CD4-positive, alpha-beta T cell (primary cell): ENCODE measurements at regions not wholly inside any gene's neighbourhood (a gene's known extent, or its start where the extent isn't known, plus 50 kb on each side); places are given as distances from the start of the nearest gene placed in this dataset.

Source experiments
- ATAC-seq: fragments of 200-7000 bp; cut with Tn5 transposase; one replicate; pipeline ENCODE4 v1.10.0; 2022; ENCODE audit warnings: mild to moderate bottlenecking; ENCODE audit not compliant: poor library complexity
- CTCF ChIA-PET: fragments of 350-600 bp; sonication (Branson Sonifier 250); formaldehyde crosslinking; loops from one replicate; lab custom pipeline; 2021; ENCODE audit warnings: antibody characterized with exemption, inconsistent platforms; lab: Charles Lee
- POLR2A ChIA-PET: fragments of 350-600 bp; sonication (Branson Sonifier 250); formaldehyde crosslinking; loops from one replicate; lab custom pipeline; 2021; ENCODE audit warnings: antibody characterized with exemption, inconsistent platforms; lab: Charles Lee
- DNase-seq, 14 experiments: peaks; one replicate each; pipeline ENCODE4 v3.0.0-alpha.2; 2013 to 2020; ENCODE audit warnings: mixed read lengths in 2 of 14
- H3K27ac ChIP-seq, 2 donors: one replicate each; pipeline versions ENCODE4 v1.5.1 to v1.7.0; 2013; ENCODE audit warnings: low read length in 2 of 2, low read depth in 1 of 2, mild to moderate bottlenecking in 1 of 2
- H3K27me3 ChIP-seq, 2 experiments: 1 replicate in 1 of 2; 2 replicates in 1 of 2; pipeline versions ENCODE4 v1.6.1 to v1.7.0; 2013; ENCODE audit warnings: low read length in 2 of 2, control low read depth in 1 of 2, mild to moderate bottlenecking in 1 of 2, moderate library complexity in 1 of 2; ENCODE audit not compliant: insufficient read depth in 2 of 2, control insufficient read depth in 1 of 2
- H3K36me3 ChIP-seq: one replicate; pipeline ENCODE4 v1.6.1; 2013; ENCODE audit warnings: low read length, control low read depth; ENCODE audit not compliant: insufficient read depth
- H3K4me1 ChIP-seq: one replicate; pipeline ENCODE4 v1.6.1; 2013; ENCODE audit warnings: low read length, control low read depth; ENCODE audit not compliant: insufficient read depth
- H3K4me3 ChIP-seq: one replicate; pipeline ENCODE4 v1.5.1; 2013; ENCODE audit warnings: mild to moderate bottlenecking, low read length, moderate library complexity
- H3K9me3 ChIP-seq, 2 experiments: 1 replicate in 1 of 2; 2 replicates in 1 of 2; pipeline versions ENCODE4 v1.6.1 to v1.7.0; 2013; ENCODE audit warnings: low read length in 2 of 2, mild to moderate bottlenecking in 2 of 2, control low read depth in 1 of 2, moderate library complexity in 1 of 2; ENCODE audit not compliant: control insufficient read depth in 1 of 2, insufficient read depth in 1 of 2
- H3K27ac Mint-ChIP-seq: one replicate; pipeline ENCODE4 v1.8.0; 2020; ENCODE audit warnings: mixed read lengths
- H3K27me3 Mint-ChIP-seq: one replicate; pipeline ENCODE4 v1.8.0; 2021; ENCODE audit warnings: mixed read lengths
- H3K36me3 Mint-ChIP-seq: one replicate; pipeline ENCODE4 v1.8.0; 2021; ENCODE audit warnings: low read depth, mixed read lengths
- H3K4me1 Mint-ChIP-seq: one replicate; pipeline ENCODE4 v1.8.0; 2021; ENCODE audit warnings: low read depth, mixed read lengths
- H3K4me3 Mint-ChIP-seq: one replicate; pipeline ENCODE4 v1.8.0; 2020; ENCODE audit warnings: mild to moderate bottlenecking, mixed read lengths
- H3K9me3 Mint-ChIP-seq: one replicate; pipeline ENCODE4 v1.8.0; 2020; ENCODE audit warnings: mixed read lengths
- intact Hi-C, 2 experiments: fragments of 100-400 bp; cut with DNase I in 1 of 2; cut with micrococcal nuclease in 1 of 2; formaldehyde crosslinking; loops; one replicate each; pipeline versions ENCODE4 v1.15.1 to v1.9.0; 2023 to 2025; cut with DNase I, micrococcal nuclease
- TF ChIP-seq, protein P1 (sequence below): fragments of 200-600 bp; IDR thresholded peaks from one replicate; pipeline ENCODE4 v1.8.0; 2022; ENCODE audit warnings: antibody characterized with exemption, mild to moderate bottlenecking

DNA sequence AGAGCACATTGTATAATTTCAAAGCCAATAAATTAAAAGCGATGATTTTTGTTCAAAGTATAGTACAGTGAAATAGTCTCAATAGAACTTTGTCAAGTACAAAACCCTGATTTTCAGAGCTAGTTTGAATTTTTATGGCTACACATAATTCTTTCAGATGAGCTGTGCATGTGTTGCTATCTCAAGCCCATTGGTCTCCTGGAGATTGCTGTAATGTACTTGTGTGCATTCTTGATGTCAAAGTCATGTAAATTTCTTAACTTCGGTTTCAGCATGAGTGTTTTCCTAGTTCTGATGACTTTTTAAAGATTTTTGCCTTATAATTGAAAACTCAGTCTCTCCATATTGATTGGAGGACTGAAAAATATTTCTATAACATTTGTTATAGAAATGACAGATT lies 200.8 kb downstream of the CEP135 start:
- Mint-ChIP-seq H3K27ac (no peak overlapping the region), H3K4me3 (no peak overlapping the region), H3K9me3 (no peaks in the 10 kb centered on the region), H3K27me3 (no peaks in the 10 kb centered on the region), H3K4me1 (no peaks in the 10 kb centered on the region), H3K36me3 (no peaks in the 10 kb centered on the region)
- Histone ChIP-seq H3K27me3 (no peaks in the 10 kb centered on the region), H3K36me3 (no peaks in the 10 kb centered on the region), H3K9me3 (no peaks in the 10 kb centered on the region), H3K4me1 (no peaks in the 10 kb centered on the region), H3K27ac (no peak overlapping the region), H3K4me3 (no peak overlapping the region)
- DNase-seq (no peak), ATAC-seq (no peak)
- CTCF ChIA-PET, result no interaction called here
- POLR2A ChIA-PET, result no interaction called here
- intact Hi-C loops, result no loop called here
- TF ChIP-seq, protein P1, sequence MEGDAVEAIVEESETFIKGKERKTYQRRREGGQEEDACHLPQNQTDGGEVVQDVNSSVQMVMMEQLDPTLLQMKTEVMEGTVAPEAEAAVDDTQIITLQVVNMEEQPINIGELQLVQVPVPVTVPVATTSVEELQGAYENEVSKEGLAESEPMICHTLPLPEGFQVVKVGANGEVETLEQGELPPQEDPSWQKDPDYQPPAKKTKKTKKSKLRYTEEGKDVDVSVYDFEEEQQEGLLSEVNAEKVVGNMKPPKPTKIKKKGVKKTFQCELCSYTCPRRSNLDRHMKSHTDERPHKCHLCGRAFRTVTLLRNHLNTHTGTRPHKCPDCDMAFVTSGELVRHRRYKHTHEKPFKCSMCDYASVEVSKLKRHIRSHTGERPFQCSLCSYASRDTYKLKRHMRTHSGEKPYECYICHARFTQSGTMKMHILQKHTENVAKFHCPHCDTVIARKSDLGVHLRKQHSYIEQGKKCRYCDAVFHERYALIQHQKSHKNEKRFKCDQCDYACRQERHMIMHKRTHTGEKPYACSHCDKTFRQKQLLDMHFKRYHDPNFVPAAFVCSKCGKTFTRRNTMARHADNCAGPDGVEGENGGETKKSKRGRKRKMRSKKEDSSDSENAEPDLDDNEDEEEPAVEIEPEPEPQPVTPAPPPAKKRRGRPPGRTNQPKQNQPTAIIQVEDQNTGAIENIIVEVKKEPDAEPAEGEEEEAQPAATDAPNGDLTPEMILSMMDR, result no peak

DNA sequence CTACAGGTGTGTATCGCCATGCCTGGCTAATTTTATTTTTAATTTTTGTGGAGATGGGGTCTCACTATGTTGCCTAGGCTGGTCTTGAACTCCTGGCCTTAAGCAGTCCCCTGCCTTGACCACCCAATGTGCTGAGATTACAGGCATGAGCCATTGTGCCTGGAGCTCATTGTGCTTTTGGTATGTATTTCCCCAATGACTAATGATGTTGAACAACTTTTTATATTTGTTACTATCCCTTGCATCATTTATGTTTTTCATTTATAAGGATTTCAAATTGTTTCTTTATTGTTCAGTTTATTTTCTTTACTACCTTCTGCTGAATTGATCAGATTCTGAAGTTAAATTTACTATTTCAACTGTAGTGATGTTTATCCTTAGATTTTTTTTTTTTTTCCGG lies 199.7 kb downstream of the CEP135 start:
- H3K36me3 ChIP-seq, result no peaks in the 10 kb centered on the region
- no peaks in the 10 kb centered on the region for H3K4me1 Mint-ChIP-seq
- no peaks in the 10 kb centered on the region for H3K4me1 ChIP-seq
- H3K27ac ChIP-seq, result no peak overlapping the region
- H3K36me3 Mint-ChIP-seq, result no peaks in the 10 kb centered on the region
- H3K9me3 Mint-ChIP-seq, result no peaks in the 10 kb centered on the region
- peaks cover 6% of the 10 kb centered on the region for H3K27me3 Mint-ChIP-seq
- ChIA-PET CTCF (no interaction called here), POLR2A (no interaction called here)
- no peak overlapping the region for H3K4me3 ChIP-seq
- DNase-seq (no peak), ATAC-seq (no peak)
- H3K4me3 Mint-ChIP-seq, result no peak overlapping the region
- no peaks in the 10 kb centered on the region for H3K9me3 ChIP-seq
- intact Hi-C loops, result no loop called here
- H3K27me3 ChIP-seq, result no peaks in the 10 kb centered on the region
- TF ChIP-seq, protein P1, result no peak
- H3K27ac Mint-ChIP-seq, result no peak overlapping the region

DNA sequence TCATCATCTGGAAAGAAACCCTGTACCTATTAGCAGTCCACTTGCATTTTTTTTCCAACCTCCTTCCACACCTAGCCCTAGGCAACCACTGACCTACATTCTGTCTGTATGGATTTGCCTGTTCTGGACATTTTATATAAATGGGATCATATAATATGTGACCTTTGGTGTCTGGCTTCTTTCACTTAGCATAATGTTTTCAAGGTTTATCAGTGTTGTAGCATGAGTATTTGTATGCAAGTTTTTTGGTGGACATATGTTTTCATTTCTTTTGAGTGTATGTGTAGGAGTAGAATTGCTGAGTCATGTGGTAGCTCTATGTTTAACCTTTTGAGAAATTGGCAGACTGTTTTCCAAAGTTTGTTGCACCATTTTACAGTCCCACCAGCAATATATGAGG lies 198.6 kb downstream of the CEP135 start:
- no peak overlapping the region for H3K4me3 ChIP-seq
- H3K27ac ChIP-seq, result no peak overlapping the region
- H3K4me1 ChIP-seq, result no peaks in the 10 kb centered on the region
- no peaks in the 10 kb centered on the region for H3K36me3 Mint-ChIP-seq
- CTCF ChIA-PET, result no interaction called here
- H3K27ac Mint-ChIP-seq, result no peak overlapping the region
- ATAC-seq (no peak), DNase-seq (no peak)
- no peaks in the 10 kb centered on the region for H3K36me3 ChIP-seq
- no peaks in the 10 kb centered on the region for H3K27me3 ChIP-seq
- intact Hi-C loops, result no loop called here
- H3K9me3 Mint-ChIP-seq, result no peaks in the 10 kb centered on the region
- POLR2A ChIA-PET, result no interaction called here
- no peaks in the 10 kb centered on the region for H3K4me1 Mint-ChIP-seq
- TF ChIP-seq, protein P1, result no peak
- H3K27me3 Mint-ChIP-seq, result peaks cover 6% of the 10 kb centered on the region
- H3K4me3 Mint-ChIP-seq, result no peak overlapping the region
- H3K9me3 ChIP-seq, result no peaks in the 10 kb centered on the region
